ENCODE measurements at regions not wholly inside any gene's neighbourhood (a gene's known extent, or its start where the extent isn't known, plus 50 kb on each side); places are given as distances from the start of the nearest gene placed in this dataset.

DNA sequence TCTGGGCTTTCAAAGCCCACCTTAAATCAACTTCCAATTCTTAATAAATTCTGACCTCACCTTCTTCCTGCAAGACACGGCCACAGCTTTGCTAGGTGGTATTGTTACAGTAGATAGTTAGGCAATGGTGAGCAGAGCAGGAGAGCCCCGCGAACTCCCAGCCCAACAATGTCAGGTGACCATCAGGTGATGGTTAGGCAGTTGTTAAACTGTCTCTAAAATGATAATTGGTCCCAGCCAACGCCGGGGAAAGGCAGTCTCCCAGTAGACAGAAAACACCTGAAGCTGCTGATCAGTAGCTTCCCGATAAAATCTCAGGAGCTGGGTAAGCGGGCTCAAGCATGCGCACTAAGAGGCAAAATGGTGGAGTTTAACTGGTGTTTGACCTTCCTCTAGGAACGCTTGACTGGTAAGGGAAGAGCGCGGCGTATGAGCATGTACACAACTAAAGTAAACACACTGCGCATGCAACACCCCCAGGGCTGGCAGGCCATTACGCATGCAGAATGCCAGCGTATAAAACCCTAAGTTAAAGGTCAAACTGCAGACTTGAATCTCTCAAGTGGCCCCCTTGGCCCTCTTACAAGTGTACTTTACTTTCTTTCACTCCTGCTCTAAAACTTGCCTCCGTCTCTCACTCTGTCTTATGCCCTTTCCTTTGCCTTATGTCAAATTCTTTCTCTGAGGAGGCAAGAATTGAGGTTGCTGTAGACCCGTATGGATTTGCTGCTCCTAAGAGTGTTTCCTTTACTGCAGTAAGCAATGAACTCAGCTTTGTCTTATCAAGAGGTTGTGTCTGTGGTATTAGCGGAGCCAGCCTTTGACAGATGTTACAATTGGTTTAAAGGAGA is 113.5 kb downstream of the C12orf75 start:
- H3K27ac ChIP-seq (ENCODE audit: low read length): no peak overlapping the region
- Mint-ChIP-seq H3K27ac (no peak overlapping the region), H3K4me1 (no peaks in the 10 kb centered on the region), H3K27me3 (ENCODE audit: low read depth in 2 of 2) (peaks cover 15 to 26% of the 10 kb centered on the region in 2 donors), H3K4me3 (no peak overlapping the region), H3K9me3 (peaks cover 0 to 2% of the 10 kb centered on the region in 2 donors), H3K36me3 (no peaks in the 10 kb centered on the region)
- no peaks in the 10 kb centered on the region for H3K4me1 ChIP-seq (ENCODE audit: control insufficient read depth, insufficient read depth, low read length)
- no peak overlapping the region for H3K4me3 ChIP-seq (ENCODE audit: low read length)
- ATAC-seq: no peak
- H3K36me3 ChIP-seq (ENCODE audit: control insufficient read depth, insufficient read depth, low read length): no peaks in the 10 kb centered on the region
- H3K27me3 ChIP-seq (ENCODE audit: control insufficient read depth, insufficient read depth, low read length): peaks cover 2% of the 10 kb centered on the region
- WGBS (ENCODE audit: insufficient coverage): 84% methylated on average over 17 of the region's 18 CpGs
- intact Hi-C loops (cut with micrococcal nuclease): no loop called here
- TF ChIP-seq, protein P1, sequence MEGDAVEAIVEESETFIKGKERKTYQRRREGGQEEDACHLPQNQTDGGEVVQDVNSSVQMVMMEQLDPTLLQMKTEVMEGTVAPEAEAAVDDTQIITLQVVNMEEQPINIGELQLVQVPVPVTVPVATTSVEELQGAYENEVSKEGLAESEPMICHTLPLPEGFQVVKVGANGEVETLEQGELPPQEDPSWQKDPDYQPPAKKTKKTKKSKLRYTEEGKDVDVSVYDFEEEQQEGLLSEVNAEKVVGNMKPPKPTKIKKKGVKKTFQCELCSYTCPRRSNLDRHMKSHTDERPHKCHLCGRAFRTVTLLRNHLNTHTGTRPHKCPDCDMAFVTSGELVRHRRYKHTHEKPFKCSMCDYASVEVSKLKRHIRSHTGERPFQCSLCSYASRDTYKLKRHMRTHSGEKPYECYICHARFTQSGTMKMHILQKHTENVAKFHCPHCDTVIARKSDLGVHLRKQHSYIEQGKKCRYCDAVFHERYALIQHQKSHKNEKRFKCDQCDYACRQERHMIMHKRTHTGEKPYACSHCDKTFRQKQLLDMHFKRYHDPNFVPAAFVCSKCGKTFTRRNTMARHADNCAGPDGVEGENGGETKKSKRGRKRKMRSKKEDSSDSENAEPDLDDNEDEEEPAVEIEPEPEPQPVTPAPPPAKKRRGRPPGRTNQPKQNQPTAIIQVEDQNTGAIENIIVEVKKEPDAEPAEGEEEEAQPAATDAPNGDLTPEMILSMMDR (IDR thresholded peaks at IDR 0.05): no peak
- H3K9me3 ChIP-seq (ENCODE audit: control insufficient read depth, insufficient read depth, low read length): no peaks in the 10 kb centered on the region
- DNase-seq: no peak

DNA sequence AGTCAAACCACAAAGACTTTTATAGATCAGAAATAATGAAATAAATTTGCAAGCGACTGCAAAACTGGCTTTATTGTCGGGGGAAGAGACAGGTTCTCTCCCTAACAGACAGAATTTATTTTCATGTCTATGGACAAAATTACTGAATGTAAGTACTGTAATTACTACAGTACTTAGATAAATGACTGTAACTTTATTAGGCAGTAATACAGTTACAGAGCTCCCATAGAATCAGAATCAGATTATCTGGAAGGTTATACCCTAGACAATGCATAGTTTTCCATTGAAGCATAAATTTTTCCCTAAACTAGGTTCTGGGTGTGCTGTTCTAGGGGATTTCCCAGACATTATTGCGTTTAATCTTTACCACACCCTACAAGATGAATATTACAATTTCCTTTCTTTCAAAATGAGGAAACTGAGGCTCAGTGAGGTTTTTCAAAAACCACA is 114.2 kb downstream of the C12orf75 start:
- ATAC-seq (no peak), DNase-seq (no peak)
- WGBS (ENCODE audit: insufficient coverage): 20% methylated on average over 1 of the region's 3 CpGs
- Histone ChIP-seq H3K27me3 (ENCODE audit: control insufficient read depth, insufficient read depth, low read length) (peaks cover 2% of the 10 kb centered on the region), H3K36me3 (ENCODE audit: control insufficient read depth, insufficient read depth, low read length) (no peaks in the 10 kb centered on the region), H3K9me3 (ENCODE audit: control insufficient read depth, insufficient read depth, low read length) (no peaks in the 10 kb centered on the region), H3K4me1 (ENCODE audit: control insufficient read depth, insufficient read depth, low read length) (no peaks in the 10 kb centered on the region), H3K27ac (ENCODE audit: low read length) (no peak overlapping the region), H3K4me3 (ENCODE audit: low read length) (no peak overlapping the region)
- H3K27me3 Mint-ChIP-seq (ENCODE audit: low read depth in 2 of 2): peaks cover 15 to 26% of the 10 kb centered on the region in 2 donors
- H3K9me3 Mint-ChIP-seq: peaks cover 0 to 2% of the 10 kb centered on the region in 2 donors
- no peak overlapping the region for H3K4me3 Mint-ChIP-seq
- no peaks in the 10 kb centered on the region for H3K4me1 Mint-ChIP-seq
- no peaks in the 10 kb centered on the region for H3K36me3 Mint-ChIP-seq
- intact Hi-C loops (cut with micrococcal nuclease): no loop called here
- TF ChIP-seq, protein P1 (IDR thresholded peaks at IDR 0.05): no peak
- H3K27ac Mint-ChIP-seq: no peak overlapping the region

GRCh38 chr12:105445249-105445648 is 114.8 kb downstream of the C12orf75 start:
- H3K27ac Mint-ChIP-seq: no peak overlapping the region
- Histone ChIP-seq H3K4me1 (ENCODE audit: control insufficient read depth, insufficient read depth, low read length) (no peaks in the 10 kb centered on the region), H3K36me3 (ENCODE audit: control insufficient read depth, insufficient read depth, low read length) (no peaks in the 10 kb centered on the region), H3K27ac (ENCODE audit: low read length) (no peak overlapping the region), H3K4me3 (ENCODE audit: low read length) (no peak overlapping the region), H3K9me3 (ENCODE audit: control insufficient read depth, insufficient read depth, low read length) (no peaks in the 10 kb centered on the region), H3K27me3 (ENCODE audit: control insufficient read depth, insufficient read depth, low read length) (peaks cover 2% of the 10 kb centered on the region)
- DNase-seq (no peak), ATAC-seq (no peak)
- TF ChIP-seq, protein P1 (IDR thresholded peaks at IDR 0.05): no peak
- no peaks in the 10 kb centered on the region for H3K4me1 Mint-ChIP-seq
- no peaks in the 10 kb centered on the region for H3K9me3 Mint-ChIP-seq
- peaks cover 9 to 26% of the 10 kb centered on the region in 2 donors for H3K27me3 Mint-ChIP-seq (ENCODE audit: low read depth in 2 of 2)
- WGBS (ENCODE audit: insufficient coverage): 92% methylated on average over 2 of the region's 3 CpGs
- no peak overlapping the region for H3K4me3 Mint-ChIP-seq
- intact Hi-C loops (cut with micrococcal nuclease): no loop called here
- H3K36me3 Mint-ChIP-seq: no peaks in the 10 kb centered on the region

Measured in natural killer cell (primary cell).